M059J (cell line): ENCODE measurements at regions not wholly inside any gene's neighbourhood (a gene's known extent, or its start where the extent isn't known, plus 50 kb on each side); places are given as distances from the start of the nearest gene placed in this dataset.
"Not testable (repeated sequence)": the region's sequence is repeated elsewhere in the genome, so short reads cannot be mapped to it uniquely, and the experiment has no call there.

Source experiments
- DNase-seq: peaks from one replicate; pipeline ENCODE4 v3.0.0-alpha.2; 2012; ENCODE audit warnings: low read depth

- DNase-seq, result not testable (repeated sequence)
Measured at GRCh38 chr17:56002656-56003055, 150.6 kb upstream of the ANKFN1 start.

DNA sequence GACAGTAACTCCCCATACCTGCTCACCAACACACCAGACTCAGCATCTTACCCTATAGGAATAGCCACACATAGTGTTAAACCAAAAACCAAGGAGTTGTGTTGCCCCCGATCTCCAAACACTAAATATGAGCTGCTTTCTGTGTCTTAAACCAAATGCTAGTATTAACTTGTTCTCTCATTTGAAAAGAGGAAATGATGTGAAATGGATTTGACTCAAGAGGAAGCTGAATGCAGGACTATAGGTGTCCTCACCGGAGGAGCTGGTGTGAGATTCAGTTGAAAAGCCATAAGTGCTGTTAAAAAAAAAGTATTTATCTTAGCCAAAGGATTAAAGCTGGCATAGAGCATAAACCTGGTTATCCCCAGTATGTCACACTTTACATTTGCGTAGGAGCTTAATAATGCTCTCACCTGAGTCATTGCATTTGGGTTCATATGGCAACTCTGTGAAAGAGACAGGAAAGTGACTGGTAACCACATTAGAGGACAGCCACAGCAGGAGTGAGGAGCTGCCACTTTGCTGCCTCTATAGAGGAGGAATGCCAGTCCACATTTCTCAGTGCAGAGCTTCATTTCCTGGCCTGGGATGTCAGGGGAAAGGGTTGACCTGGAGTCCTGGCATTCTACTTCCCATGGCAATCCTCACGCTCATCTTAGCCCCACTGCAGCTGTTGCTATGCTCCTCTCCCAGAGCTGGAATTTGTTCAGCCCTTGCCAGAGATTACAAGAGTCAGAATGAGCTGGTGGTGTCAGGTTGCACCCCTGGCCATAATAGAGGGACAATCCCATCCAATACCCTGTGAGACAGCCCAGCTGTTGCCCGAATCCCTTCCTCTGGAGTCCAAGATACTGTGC, 143.3 kb upstream of the ANKFN1 start:
- peak; percentile 1 for DNase-seq

DNA sequence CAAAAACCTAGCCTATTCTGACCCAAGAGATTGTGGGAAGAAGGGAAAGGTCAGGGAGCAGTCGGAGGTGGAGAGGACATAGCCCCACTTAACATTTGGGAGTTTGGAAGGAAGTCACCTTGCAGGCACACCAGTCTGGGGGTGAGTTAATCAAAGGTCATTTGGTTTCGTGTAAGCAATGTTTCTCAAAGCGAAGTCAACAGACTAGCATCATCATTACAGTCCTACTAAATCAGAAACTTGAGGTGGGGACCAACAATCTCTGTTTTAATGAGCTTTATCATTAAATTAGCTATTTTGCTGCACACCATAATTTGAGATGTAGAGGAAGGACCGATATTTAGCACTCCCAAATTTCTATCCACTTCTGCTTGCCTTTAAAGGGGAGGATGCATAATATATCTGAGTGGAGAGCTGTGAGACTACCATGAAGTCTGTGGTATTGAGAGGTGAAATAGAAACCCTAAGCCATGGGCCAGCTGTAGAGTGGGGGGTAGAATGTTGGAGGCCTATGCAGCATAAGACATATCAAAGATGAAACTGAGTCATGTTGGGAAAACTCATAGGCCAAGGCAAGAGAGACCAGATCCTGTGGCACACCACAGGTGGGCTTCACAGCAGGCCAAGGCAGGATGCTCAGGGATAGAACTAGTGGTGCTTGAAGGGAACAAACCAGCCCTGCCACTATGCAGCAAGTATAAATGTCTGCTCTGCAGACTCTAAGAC, 141.7 kb upstream of the ANKFN1 start:
- DNase-seq, result no peak

GRCh38 chr17:56018211-56018610, 135.1 kb upstream of the ANKFN1 start:
- no peak for DNase-seq

DNA sequence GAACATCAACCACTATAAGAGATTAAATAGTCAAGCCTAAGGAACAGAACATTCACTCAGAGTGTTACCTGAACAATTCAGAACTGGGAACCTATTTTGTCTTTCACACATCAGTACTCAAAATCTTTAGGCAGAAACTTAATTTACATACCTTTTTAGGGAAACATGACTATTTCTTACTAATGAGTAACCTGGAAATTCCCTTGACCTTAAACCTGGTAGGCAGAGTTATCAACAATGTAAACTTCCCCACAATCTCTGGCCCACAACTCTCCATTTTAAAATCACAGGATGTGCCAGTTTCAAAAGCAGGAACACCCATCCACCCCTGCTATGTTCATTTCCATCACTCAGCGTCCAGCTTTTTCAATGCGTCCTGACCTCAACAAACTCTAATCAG, 132.9 kb upstream of the ANKFN1 start:
- DNase-seq, result no peak

- no peak for DNase-seq
Measured at GRCh38 chr17:56021681-56022190, 131.5 kb upstream of the ANKFN1 start.

- DNase-seq, result no peak
Measured at GRCh38 chr17:56023851-56024250, 129.4 kb upstream of the ANKFN1 start.

DNA sequence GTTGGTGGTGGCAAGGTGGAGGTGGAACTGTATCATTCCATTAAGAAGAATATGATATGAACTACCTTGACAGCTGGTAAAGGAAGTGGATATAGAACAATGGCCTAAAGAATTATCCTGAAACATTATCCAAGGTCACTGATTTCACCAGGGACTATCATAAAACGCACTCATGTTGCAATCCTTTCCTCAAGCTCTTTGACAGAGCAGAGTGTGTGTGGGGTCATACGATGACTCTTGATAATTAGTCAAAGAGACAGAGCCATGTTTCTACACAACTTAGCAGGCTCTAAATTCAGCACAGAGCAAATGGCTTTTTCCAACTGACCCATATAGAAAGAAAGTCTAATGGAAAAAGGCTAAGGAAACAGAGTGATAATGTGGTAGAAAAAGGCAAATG, 126.4 kb upstream of the ANKFN1 start:
- DNase-seq, result no peak

DNA sequence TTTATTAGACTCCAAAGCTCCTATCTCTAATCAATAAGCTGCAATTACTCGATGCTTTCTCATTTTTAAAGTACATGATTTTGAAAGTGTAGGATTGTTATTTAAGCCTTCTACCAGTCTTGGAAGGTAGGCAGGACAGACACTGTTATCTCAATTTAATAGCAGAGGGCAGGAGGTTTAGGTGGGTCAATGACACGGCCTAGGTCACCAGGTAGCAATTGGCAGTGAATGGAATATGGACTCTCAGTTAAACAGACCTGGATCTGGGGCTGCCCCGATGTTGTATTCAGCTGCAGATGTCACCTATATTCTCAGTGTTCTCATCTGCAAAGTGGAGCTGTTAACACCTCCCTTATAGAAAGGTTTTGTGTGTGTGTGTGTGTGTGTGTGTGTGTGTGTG, 124.4 kb upstream of the ANKFN1 start:
- DNase-seq, result no peak

DNA sequence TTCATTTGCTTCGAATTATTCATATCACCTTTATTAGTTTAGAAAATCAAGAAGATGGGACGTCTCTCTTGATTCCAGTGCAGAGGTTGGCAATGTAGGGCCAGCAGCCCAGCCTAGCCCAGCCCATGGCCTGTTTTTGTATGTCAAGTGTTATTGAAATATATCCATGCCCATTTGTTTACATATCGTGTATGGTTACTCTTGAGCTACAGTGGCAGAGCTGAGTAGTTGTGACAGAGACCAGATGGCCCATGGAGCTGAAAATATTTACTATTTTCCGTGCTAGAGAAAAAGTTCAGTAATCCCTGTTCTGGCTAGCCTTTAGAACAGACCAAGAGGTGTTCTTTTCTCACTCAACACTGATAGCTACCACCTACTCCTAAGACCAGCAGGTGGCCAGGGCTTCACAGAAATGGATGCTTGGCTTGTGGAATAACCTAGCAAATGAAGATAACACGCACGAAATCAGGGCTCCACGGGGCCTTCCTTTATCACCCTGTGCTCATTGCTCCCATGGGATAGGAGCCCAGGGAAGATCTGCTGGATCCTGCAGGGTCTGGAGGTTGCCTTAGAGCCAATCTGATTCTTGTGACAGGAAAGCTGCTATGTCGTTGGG, 123.2 kb upstream of the ANKFN1 start:
- no peak for DNase-seq

DNA sequence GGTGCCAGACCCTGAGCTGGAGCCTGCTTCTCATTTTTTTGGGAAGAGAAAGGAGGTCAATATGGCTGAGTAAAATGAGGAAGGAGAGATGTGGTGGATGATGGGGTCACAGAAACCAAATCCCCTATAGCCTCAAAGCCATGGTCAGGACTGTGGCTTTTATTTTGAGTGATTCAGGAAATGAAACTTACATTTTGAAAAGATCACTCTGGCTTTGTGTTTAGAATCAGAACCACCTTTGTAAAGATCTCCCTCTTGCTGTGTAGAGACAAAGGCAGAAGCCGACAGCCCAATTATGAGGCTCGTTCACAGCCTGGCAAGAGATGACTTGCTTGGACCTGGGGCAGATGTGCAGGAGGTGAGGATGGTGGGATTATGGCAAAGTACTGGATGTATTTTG, 121.6 kb upstream of the ANKFN1 start:
- DNase-seq, result no peak

DNA sequence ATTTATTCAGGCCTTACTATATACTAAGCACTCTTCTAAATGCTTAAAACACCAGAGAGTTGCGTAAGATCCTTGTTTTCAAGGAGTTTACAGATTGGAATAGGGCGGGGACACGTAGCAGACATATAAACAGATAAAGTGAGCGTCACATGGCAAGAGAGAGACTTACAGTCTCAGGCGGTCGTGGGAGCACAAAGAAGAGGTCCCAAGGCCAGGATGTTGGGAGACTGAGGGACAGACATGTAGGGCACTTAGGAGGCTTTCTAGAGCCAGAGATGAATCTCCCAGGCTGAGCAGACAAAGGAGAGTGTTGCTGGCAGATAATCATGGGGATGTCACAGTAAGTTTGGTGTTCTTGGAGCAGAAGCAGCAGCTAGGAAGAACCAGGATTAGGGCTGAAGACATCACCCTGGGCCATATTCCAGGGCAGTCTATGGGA, 119.1 kb upstream of the ANKFN1 start:
- no peak for DNase-seq

GRCh38 chr17:56038131-56038530, 115.1 kb upstream of the ANKFN1 start:
- no peak for DNase-seq

DNA sequence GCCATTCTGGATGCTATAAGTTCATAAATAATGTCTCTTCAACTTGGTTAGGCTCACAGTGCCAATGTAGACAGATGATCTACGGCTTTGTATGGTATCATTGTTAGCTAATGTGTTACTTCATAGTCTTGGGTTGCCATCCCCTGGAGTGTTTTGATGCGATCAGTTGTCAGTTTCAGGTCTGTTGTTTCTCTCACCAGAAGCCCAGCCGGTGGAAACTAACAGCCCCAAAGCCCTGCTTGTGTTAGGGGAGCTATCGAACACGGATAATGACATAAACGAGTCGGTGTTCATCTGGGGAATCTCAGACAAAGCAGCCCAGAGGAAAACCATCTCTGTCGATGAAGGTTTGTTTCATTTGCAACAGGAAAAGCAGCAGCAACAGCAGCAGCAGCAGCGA, 107.4 kb upstream of the ANKFN1 start:
- DNase-seq, result no peak

GRCh38 chr17:56047331-56047730, 105.9 kb upstream of the ANKFN1 start:
- no peak for DNase-seq

DNA sequence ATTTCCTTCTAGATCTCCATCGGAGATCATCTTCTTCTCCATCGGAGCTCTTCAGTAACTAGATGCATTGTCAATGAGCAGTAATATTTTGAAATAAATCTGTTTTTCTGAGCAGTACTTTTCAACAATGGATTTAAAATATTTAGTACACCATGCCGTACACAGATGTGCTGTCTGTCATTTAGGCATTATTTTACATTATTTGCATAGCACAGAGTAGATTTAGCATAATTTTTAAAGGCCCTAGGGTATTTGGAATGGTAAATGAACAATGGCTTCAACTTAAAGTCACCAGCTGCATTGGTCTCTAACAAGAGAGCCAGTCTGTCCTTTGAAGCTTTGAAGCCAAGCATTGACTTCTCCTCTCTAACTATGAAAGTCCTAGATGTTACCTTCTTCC, 95.4 kb upstream of the ANKFN1 start:
- no peak for DNase-seq

- no peak for DNase-seq
Measured at GRCh38 chr17:56064506-56064905, 88.8 kb upstream of the ANKFN1 start.

- no peak for DNase-seq
Measured at GRCh38 chr17:56074361-56074890, 78.8 kb upstream of the ANKFN1 start.

DNA sequence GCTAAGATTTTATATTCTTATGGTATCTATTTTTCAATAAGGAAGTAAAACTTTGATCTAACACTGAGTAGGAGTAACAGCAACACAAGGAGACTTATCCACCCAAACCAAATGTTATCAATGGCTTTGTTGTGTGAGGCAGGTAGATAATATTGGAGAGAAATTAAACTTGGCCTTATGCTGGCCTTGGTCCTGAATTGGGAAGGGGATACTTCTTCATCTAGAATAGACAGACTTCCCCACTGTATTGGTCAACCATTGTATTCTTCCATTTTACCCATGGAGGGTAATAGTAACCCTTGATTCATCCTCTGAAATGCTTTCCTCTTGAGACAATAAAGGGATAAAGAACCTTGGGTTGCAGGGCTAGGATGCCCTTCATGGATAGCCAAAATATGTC, 76.3 kb upstream of the ANKFN1 start:
- no peak for DNase-seq

- no peak for DNase-seq
Measured at GRCh38 chr17:56083475-56083874, 69.8 kb upstream of the ANKFN1 start.

- DNase-seq, result peak; percentile 39
Measured at GRCh38 chr17:56085576-56086267, 67.6 kb upstream of the ANKFN1 start.

- no peak for DNase-seq
Measured at GRCh38 chr17:56087199-56087598, 66.1 kb upstream of the ANKFN1 start.
